CD4-positive, alpha-beta T cell treated with Interleukin-10 for 1 hour (primary cell): ENCODE measurements at regions not wholly inside any gene's neighbourhood (a gene's known extent, or its start where the extent isn't known, plus 50 kb on each side); places are given as distances from the start of the nearest gene placed in this dataset.
A peak's percentile ranks its signal among the peaks of the same experiment; 100 is the strongest.

Experiments
- DNase-seq: peaks from one replicate; pipeline ENCODE4 v3.0.0-alpha.2; 2020

DNA sequence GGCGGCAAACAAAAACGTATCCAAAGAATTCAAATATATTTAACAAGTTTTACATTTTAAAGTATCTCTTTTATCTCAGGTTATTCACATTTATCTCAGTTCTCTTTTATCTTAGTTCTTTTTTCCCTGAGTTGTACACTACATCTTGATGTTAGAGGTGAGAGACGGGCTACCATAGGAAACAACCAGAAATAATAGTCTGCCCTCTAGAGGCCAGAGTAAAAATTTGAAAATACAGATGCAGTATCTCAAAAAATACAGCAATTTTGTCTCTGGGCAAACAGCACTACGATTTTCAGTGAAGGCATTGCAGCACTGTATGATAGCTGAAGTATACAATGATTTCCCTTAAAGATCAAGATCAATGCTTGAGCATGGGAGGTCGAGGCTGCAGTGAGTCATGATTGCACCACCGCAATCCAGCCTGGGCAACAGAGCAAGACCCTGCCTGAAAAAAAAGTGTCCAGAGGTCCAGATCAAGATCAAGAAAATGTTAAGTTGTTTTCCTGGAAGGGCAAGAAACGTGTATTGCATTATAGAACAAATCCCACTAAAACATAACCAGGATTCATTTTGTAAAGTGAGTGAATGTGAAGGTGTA lies 82.6 kb upstream of the ATP11B start:
- DNase-seq: peak; percentile 38

DNA sequence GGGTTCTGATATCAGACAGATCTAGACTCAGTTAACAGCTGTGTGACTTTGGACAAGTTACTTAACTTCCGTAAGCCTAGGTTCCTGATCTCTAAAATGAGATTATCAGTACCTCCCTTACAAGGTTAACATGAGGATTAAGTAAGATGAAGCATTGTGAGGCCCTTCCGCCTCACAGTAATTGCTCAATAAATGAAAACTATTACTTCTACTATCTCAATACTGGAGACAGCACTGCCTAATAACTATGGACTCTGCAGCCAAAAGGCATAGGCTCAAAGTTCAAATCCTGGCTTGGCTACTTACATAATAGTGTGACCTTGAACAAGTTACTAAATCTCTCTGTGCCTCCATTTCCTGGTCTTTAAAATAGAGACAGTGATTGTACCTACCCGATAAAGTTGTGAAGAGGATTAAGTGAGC lies 82.0 kb upstream of the ATP11B start:
- DNase-seq: no peak

GRCh38 chr3:182711853-182712252 lies 81.5 kb upstream of the ATP11B start:
- DNase-seq: no peak

DNA sequence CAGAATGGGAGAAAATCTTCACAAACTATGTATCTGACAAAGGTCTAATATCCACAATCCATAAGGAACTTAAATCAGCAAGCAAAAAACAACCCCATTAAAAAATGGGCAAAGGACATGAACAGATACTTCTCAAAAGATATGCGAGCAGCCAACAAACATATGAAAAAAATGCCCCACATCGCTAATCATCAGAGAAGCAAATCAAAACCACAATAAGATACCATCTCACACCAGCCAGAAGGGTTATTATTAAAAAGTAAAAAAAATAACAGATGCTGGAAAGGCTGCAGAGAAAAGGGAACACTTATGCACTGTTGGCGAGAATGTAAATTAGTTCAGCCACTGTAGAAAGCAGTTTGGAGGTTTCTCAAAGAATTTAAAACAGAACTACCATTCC lies 80.2 kb upstream of the ATP11B start:
- DNase-seq: no peak

DNA sequence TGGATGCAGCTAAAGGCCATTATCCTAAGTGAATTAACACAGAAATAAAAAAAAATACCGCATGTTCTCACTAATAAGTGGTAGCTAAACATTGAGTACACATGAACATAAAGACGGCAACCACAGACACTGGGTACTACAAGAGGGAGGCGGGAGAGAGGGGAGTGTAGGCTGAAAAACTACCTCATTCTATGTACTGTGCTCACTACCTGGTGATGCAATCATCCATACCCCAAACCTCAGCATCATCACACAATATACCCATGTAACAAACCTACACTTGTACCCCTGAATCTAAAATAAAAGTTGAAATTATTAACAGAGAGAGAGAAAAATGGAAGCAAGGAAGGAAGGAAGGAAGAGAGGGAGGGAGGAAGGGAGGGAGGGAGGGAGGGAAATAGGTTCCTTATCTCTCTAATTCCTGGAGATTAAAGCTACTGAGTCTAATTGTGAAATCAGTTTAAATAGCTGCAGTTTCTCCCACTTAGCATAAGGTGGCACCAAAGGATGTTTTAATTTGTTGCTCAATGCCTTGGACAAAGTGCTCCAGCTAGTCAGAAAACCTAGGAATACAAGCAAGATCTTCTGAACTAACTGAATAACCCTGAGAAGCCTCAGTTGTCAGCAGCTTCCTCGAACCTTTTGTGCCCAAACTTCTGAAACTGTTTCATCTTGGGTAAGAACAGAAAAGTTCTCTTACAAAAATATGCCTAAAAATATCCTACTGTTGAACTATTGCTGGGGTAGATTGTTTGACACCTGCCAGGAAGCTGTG lies 79.4 kb upstream of the ATP11B start:
- DNase-seq: peak; percentile 56

GRCh38 chr3:182715006-182715405 lies 78.3 kb upstream of the ATP11B start:
- DNase-seq: no peak

GRCh38 chr3:182716114-182716688 lies 77.1 kb upstream of the ATP11B start:
- DNase-seq: no peak

DNA sequence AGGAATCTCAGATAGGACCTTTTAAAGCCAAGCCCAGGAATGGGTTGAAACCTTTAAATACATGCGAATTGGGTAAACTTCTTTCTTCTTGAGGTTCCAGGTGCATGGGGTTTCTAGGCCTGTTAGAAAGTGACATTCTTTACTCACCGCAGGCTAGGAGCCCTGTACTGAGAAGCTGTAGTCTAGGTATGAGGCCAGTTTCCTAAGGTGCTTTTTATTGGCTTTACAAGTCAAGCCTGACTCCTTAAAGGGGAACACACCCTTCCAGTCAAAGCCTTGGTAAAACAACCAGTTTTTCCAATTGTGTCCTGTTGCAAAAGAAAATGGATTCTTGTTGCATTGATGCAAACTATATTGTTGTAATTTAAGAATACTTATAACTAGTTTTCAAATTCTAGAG lies 76.1 kb upstream of the ATP11B start:
- no peak for DNase-seq

GRCh38 chr3:182722907-182723306 lies 70.4 kb upstream of the ATP11B start:
- no peak for DNase-seq

DNA sequence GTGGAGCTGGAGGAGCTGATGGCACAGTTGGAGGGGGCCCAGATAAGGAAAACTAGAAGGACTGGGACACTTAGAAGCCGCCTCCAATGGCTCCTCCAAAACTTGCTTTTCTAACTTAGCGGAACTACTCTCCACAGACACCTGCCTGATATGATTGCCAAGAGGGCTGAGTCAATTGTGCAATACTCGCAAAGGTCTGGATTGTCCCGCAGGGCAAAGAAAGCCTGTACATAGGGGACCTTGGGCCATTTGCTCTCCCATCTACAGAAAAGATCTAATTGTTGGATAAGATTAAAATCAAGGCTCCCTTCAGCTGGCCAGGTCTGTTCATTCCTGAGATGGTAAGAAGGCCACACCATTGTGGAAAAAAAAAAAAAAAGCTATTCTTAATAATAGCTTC lies 69.7 kb upstream of the ATP11B start:
- DNase-seq: no peak

GRCh38 chr3:182725372-182726251 lies 67.7 kb upstream of the ATP11B start:
- DNase-seq: no peak

DNA sequence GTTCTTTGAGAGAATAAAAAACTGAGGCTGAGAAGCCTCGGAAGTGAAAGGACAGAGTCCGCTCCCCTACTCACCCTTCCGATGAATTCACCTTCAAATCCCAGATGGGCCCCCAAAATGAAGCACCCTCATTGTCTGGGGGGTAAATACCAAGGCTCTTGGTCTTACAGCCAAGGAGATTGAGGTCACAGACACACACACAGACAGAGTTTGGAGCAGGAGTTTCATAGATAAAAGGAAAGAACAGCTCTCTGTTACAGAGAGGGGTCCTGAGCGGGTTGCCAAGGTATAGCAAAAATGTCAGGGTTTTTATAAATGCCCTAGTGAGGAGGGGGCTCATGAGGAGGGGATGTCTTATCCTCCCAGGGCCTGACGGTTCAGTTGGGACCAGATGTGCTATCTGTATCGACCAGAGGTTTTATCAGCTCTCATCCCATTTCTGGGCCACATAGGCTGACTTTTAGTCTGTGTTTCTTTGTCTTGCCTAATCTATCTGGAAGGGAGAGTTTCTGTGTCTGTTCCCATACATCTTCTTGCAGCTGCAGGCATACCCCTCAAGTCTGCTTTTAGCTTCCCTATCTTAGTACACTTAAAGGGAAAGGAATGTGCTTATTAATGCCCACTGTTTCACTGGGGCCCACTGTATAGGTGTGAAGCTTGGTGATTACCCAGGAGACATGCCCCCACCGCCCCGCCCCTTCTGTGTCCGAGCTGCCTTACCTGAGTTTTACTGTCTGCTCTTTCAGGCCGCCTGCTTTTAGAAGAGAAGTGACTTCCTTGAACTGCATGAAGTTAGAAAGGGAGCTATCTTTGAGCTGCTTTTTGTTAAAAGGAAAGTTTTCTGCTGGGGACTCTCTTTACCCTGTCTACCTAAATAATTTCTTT lies 66.8 kb upstream of the ATP11B start:
- no peak for DNase-seq

DNA sequence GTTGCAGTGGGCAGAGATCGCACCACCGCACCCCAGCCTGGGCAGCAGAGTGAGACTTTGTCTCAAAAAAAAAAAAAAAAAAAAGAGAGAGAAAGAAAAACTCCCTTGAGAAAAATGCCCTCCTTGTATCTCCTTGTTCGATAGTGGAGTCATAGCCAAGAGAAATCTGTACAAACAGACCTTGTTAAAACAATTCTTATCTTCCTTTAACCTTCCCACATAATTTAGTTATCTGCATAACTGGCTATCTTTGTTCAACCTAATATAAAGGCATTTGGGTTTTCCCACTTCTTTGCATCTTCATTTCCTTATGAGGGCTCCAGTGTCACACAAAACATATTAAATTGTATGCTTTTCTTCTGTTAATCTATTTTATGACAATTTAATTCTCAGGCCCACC lies 65.1 kb upstream of the ATP11B start:
- no peak for DNase-seq

DNA sequence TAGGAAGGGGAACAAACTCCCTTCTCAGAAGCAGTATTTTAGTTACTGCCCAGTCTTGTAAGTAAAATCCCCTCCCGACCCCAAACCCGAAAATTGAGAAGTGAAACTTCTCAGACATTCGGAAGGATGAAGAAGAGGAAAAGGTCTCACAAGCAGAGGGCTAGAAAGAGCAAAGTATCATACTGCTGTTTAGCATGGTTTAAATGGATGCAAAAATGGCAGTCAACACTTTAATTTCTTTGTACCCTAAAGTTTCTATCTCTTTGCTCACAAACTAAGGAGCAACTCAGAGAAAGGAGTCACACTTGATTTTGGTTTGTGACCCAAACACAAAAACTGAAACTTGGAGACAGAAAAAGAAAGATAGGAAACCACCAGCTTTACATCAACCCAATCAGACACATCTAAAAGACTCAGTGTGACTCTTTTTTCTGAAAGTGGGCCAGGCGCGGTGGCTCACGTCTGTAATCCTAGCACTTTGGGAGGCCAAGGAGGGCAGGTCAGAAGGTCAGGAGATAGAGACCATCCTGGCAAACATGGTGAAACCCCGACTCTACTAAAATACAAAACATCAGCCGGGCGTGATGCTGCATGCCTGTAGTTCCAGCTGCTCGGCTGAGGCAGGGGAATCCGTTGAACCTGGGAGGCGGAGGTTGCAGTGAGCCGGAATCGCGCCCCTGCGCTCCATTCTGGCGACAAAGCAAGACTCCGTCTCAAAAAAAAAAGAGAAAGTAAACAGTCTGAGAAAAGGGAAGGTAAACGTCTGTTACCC lies 63.2 kb upstream of the ATP11B start:
- DNase-seq: no peak

DNA sequence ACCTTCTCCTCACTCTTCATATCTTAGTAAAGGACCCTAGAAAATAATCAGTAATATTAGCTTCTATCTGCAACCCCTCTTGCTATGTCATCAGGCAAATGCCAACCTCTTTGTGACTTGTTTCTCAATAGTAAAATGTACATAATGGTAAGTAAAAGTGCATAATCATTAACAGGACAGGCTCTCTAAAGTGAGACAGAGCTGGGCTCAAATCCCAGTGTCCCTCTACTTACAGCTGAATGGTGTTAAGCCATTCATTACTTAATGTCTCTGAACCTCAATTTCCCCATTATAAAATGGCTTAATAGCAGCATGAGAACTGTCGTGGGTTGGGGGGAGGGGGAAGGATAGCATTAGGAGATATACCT lies 62.6 kb upstream of the ATP11B start:
- DNase-seq: no peak

DNA sequence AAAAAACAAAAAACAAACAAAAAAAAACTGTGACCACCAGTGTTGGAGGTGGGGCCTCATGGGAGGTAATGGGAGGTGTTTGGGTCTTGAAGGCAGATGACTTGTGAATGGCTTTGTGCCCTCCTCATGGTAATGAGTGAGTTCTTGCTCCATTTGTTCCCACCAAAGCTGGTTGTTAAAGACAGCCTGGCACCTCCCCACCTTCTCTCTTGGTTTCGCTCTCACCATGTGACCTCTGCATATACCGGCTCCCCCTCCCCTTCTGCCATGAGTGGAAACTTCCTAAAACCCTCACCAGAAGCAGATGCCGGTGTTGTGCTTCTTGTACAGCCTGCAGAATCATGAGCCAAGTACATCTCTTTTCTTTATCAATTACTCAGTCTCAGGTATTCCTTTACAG lies 61.5 kb upstream of the ATP11B start:
- DNase-seq: no peak

DNA sequence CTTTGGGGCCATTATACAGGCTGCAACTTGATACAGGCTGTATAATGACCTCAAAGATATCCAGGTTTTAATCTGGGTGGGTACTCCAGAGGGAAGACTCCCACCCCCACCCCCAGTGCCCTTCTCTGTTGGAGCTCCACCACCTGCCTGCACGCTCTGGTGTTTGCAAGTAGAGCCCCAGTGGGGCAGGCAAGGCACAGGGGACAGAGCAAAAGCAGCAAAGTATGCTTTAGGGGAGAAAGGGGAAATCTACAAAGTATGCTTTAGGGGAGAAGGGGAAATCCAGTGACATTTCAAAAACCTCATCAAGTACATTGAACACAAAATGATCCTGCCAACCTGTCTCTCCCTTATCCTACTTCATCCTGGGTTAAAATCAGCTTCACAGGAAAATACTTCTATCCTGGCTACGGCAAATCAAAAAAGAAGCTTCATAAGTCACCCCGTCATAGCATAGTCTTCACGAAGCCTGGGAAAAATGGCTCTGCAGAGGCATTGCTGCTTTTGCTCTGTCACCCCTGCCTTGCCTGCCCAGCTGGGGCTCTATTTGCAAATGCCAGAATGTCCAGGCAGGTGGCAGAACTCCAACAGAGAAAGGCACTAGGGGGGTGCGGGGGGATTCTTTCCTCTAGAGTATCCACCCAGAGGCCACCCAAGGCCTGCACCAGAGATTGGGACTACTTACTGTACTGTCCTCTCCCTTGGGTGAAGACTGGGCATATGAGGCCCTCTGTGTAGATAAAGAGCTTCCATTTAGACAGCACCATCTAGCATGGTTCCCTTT lies 60.9 kb upstream of the ATP11B start:
- DNase-seq: no peak

GRCh38 chr3:182735672-182736071 lies 57.6 kb upstream of the ATP11B start:
- DNase-seq: no peak

DNA sequence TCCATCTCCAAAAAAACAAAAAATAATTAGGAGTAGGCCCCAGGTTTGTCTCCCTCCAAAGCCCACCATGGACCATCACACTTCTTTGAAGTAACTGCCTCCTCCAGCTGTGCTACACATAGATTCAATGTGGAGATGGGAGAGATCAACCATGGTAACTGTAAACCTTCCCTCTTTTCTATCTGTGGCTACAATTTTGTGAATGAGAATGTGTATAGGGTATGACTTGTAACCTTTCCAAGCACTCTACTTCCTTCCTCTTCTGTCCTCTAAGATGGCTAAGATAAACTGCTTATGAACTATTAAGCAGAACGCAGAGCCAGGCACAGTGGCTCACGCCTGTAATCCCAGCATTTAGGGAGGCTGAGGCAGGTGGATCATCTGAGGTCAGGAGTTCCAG lies 55.5 kb upstream of the ATP11B start:
- no peak for DNase-seq

- no peak for DNase-seq
Observed at GRCh38 chr3:182738583-182739411, 54.5 kb upstream of the ATP11B start.
